AML-193 (cell line): ENCODE measurements at regions not wholly inside any gene's neighbourhood (a gene's known extent, or its start where the extent isn't known, plus 50 kb on each side); places are given as distances from the start of the nearest gene placed in this dataset.

Experiments
- DNase-seq, 2 experiments: peaks; one replicate each; lab custom pipeline; 2025; lab: John Stamatoyannopoulos, UW

GRCh38 chr14:97517566-97518234 is 720.5 kb downstream of the VRK1 start:
- no peak for DNase-seq

GRCh38 chr14:97523936-97524335 is 726.8 kb downstream of the VRK1 start:
- DNase-seq, result no peak

DNA sequence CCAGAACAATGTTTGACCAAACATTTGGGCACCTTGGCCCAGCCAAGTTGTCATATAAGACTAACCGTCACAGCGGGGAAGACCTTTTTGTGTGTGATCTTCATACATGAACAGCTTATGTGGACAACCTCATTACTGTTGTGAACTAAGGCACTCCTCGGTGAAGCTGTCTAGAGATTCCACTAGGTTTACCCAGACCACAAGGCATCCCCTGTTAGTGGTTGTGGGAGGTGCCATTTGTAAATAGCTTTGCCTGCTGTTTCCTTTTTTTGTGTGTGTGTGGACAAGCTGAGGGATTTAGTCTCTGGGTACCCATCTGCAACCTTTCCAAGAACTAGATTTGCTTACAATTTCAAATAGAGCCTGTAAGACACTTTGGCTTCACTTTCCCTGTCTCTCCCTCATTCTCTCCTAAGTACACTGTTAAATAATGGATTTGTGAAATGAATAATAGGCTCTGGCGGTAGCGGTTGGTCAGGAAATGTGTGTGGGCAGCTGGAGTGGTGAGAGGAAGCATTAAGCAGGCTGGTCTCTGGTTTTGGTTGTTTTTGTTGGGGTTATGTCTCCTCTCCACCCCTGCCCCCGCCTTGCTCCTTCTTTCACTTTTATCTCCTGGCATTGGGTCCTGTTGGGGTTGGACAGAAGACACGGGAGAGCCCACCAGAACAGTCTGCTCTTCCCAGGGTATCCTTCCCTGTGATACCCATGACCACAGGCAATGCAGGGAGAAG is 727.6 kb downstream of the VRK1 start:
- DNase-seq, result no peak

- no peak for DNase-seq
These were observed 730.8 kb downstream of the VRK1 start for GRCh38 chr14:97527993-97528392.

DNA sequence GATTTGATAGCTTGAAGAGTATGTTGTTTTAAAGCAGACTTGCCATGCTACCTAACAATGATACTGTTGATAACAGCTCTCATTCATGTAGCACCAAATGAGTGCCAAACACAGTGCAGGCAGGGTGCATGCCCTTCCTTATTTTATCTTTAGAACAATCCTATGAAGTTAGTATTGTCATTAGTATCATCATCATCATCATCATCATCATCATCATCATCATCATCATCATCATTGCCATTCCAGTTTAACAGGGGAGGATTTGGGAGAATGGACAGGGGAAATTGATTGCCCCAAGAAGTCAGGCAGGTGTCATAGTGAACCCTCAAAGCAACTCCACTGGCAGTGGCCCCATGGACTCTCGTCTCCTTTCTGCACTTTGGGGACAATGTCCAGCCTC is 734.9 kb downstream of the VRK1 start:
- DNase-seq, result no peak

- DNase-seq, result no peak
These were observed 739.2 kb downstream of the VRK1 start for GRCh38 chr14:97536421-97536820.

DNA sequence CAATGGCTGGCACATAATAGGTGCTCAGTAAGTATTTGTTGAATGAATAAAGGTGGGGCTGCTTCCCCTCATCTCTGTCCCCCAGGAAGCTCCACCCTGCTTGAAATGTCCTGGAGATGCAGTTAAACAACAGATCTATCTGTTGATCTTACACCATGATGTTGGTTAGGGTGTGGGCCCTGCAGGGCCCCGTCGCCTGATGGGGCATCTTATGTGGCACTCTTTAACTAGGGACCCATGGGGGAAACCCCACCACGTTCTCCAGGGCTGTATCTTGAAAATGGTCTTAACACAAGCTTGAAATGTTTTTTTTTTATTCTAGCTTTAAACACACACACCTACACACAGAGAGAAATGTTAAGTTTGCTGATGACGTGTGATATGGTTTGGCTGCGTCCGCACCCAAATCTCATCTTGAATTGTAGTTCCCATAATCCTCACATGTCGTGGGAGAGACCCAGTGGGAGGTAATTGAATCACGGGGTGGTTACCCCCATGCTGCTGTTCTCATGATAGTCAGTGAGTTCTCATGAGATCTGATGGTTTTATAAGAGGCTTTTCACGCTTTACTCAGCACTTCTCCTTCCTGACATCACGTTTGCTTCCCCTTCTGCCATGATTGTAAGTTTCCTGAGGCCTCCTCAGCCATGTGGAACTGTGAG is 741.7 kb downstream of the VRK1 start:
- no peak for DNase-seq

DNA sequence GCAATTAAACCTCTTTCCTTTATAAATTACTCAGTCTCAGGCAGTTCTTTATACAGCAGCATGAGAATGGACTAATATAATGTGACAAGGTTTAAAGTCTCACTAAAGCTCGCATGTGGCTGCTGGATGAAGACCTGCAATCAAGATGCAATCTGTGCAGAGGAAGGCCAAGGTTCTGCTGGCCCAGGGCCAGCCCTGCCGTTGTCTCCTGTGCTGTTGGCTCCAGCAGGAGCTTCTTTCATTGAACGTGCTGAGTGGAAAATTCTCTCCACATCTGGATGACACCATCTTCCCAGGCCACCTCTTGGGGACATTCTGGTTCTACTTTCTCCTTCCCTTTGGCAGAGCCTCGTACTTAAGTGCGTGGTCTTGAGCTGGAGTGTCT is 742.2 kb downstream of the VRK1 start:
- DNase-seq, result no peak

GRCh38 chr14:97539884-97540283 is 742.7 kb downstream of the VRK1 start:
- no peak for DNase-seq

DNA sequence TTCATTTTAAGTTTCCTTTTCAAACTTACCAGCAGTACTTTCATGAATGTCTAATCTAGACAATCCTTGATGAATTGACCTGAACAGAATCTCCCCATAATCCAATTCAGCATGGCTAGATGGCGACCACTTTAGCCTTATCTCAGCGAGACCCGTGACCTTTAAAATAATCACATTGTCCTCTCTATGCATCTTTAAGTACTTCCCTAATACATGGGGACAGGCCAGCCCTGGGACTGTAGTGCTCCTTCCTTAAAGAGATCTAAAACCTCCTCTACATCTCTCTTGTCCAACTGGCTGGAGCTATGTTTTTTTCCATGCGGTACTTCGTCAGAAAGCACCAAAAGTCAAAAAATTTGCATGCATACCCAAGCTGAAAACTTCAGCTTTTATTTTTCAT is 746.0 kb downstream of the VRK1 start:
- DNase-seq, result no peak

DNA sequence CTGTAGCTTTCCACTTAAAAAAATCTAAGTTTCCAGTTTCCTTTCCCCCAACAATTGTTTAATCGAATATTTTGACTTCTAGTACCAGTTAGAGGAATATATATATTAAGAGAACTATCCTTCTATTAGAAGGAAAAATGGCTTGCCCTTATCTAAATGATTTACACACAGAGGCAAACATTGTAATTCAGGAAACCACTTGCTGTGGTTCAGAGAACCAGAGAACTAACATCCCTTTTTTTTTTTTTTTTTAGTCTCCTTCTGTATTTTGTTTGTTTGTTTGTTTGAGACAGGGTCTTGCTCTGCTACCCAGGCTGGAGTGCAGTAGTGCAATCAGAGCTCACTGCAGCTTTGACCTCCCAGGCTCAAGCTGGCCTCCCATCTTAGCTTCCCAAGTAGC is 746.6 kb downstream of the VRK1 start:
- DNase-seq, result no peak

- no peak for DNase-seq
These were observed 747.4 kb downstream of the VRK1 start for GRCh38 chr14:97544571-97544970.

DNA sequence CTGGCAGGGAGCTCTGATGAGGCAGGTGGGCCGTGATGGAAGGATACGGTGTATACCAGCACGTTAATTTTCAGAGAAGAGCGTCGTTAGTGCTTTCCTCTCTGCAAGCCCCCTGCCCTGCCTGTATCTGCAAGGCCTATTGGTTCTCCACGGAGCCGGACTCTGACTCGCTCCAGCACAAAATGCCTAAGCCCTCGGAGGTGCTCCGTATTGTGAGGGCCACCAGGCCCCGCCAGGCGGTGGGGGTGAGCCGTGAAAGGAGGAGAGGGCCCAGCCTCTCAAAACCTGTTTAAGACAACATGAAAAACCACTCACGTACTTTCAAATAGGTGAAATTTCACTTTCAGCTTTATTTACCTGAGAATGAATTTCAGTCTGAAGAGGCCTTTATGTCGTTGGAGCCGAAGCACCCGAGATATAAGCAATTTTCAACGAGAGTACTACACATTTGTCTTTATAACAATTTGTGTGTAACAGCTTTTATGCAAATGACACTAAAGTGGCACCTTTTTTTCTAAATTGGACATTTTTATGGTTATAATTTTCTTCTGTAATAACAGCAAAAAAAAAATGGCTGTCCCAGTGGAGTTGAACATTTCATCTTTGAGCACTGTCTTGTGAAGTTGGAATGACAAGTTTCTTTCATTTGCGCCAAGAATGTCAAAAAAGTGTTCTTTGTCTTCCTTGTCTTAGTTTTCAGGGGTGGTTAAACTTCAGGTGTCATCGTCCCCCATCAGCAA is 749.5 kb downstream of the VRK1 start:
- DNase-seq, result no peak

DNA sequence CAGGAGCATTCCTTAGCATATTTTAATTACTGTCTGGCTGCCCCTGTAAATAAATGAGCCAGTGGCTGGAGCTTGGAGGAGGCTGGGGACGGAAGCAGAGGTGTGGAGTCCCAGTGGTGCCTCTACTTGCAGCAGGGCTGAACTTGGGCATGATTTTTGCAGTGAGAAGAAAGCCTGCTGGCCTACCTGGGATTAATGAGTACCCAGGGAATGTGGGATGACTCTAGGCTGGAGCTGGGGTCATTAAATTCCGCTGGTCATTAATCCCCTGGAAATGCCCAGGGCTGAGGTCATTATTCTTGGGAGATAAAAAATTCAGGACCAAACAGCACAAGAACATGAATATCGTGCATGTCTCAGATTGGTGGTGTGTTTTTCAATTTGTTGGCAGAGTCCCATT is 753.3 kb downstream of the VRK1 start:
- no peak for DNase-seq

GRCh38 chr14:97554597-97554996 is 757.4 kb downstream of the VRK1 start:
- no peak for DNase-seq

- DNase-seq, result no peak
These were observed 767.2 kb downstream of the VRK1 start for GRCh38 chr14:97564334-97564733.

- DNase-seq, result no peak
These were observed 774.0 kb downstream of the VRK1 start for GRCh38 chr14:97571201-97571600.

DNA sequence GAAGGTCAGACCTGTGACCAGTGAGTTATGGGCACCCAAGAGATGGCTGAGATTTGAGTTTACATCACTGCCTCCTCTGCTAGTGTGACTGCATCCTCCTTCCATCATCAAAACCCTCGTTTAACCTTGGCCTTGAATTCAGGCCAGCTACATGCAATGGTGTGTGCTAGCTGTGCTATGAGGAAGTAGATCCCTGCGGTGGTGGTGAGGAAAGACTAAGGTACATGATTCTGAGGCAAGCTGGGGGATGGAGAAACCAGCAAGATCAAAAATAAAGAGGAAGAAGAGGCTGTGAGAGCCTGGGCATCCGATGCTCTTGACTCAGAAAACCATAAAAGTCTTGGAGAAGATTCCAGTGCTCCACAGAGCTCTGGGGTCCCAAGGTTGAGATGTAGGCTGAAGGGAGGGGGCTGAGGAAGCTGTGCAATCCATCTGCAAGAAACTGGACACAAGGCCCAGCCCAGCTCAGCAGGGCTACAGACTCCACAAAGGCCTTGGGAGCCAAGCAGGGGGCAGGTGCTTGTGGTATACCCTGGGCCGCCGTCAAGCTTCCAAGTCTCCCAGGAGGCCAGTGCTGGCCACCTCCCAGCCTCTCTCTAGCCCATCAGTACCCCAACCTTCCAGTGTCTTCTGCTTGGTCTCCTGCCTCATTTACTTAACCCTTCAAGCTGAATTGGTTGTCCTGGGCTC is 774.8 kb downstream of the VRK1 start:
- DNase-seq, result no peak

DNA sequence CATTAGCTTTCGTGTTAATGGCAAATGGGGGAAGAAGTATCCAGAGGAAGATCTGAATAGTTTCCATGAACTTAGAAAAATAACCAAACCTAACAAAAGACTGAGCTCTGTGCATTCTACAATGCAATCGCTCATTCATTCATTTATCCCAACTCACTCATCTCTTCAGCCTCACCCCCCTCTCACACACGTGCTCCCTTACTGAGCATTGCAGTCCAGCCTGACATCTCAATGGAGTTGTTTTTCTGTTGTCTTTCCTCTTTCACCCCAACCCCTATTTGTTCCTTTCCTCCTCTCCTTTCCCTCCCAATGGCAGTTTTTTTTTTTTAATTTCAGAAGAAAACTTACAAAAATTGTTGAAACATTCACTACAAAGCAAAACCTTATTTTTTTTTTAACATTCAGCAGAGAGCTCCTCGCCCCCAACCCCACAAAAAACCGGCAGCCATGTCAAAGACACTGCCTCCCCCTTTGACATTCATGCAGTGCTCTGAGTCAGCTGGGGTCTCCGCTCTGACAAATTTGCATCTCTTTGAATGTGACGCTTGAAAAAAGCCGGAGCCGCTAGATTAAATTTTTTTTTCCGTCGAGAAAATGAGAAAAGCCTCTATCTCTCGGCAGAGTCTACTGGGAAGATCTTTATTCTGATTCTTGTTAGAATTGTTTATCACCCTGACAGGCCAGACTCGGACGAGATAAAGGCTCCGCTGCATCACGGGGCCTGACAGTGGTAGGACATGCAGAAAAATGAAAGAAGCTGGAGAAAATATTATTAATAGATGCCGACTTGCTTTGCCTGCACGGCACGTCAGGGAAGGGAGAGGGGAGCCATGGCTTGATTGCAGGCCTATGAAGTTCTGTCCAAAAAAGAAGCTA is 775.6 kb downstream of the VRK1 start:
- no peak for DNase-seq

GRCh38 chr14:97575677-97576076 is 778.5 kb downstream of the VRK1 start:
- DNase-seq, result no peak

DNA sequence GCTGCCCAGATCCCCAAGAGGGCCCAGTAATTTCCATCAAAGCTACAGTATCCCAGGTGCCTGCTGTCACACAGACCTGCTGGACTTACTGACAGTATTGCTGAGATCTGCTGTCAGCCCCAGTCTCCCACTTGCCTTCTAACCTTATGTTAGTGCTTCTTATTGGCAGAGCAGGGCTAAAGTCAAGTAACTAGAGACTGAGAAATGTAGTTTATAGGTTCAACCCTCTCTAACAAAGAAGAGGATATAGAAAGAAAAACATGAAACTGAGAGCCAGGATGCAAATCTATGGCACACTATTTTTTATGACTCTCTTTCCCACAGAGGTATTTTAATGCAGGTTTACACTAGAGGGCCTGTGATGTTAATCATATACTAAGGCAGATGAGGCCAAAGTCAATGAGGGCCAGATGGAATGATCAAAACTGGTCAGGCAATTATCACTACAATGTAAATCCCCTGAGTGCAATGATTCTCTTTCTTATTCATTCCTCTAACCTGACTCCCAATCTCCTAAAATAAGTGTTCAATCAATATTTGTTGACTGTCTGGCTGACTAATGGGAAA is 781.9 kb downstream of the VRK1 start:
- DNase-seq, result no peak
